Sigmoid colon (tissue), 4 donors: ENCODE measurements at regions not wholly inside any gene's neighbourhood (a gene's known extent, or its start where the extent isn't known, plus 50 kb on each side); places are given as distances from the start of the nearest gene placed in this dataset.
"Not testable (repeated sequence)": the region's sequence is repeated elsewhere in the genome, so short reads cannot be mapped to it uniquely, and the experiment has no call there.

ENCODE experiments used
- CTCF ChIP-seq, 4 experiments: fragments of 450-650 bp in 3 of 4; fragments of 200-600 bp in 1 of 4; IDR thresholded peaks; one replicate each; pipeline ENCODE4 v1.5.1; 2016 to 2019; ENCODE audit warnings: antibody characterized with exemption in 4 of 4, mild to moderate bottlenecking in 3 of 4, moderate library complexity in 2 of 4
- EP300 ChIP-seq, 4 donors: sonication (generic); formaldehyde crosslinking; IDR thresholded peaks; one replicate each; pipeline ENCODE4 v1.6.1; 2017; ENCODE audit warnings: antibody characterized with exemption in 4 of 4
- POLR2AphosphoS5 ChIP-seq, 4 donors: sonication (generic); formaldehyde crosslinking; IDR thresholded peaks; one replicate each; pipeline ENCODE4 v1.6.1; 2017; ENCODE audit warnings: antibody characterized with exemption in 4 of 4

GRCh38 chr21:9888500-9888899 lies 632.9 kb upstream of the TPTE start:
- not testable (repeated sequence) for TF ChIP-seq CTCF, POLR2AphosphoS5, EP300 (IDR thresholded peaks at IDR 0.05)
